DND-41 (cell line): ENCODE measurements at regions not wholly inside any gene's neighbourhood (a gene's known extent, or its start where the extent isn't known, plus 50 kb on each side); places are given as distances from the start of the nearest gene placed in this dataset.

ENCODE experiments used
- ATAC-seq: fragments of 200-7000 bp; cut with Tn5 transposase; 3 replicates; pipeline ENCODE4 v1.9.1; 2021; ENCODE audit warnings: low read depth; ENCODE audit not compliant: insufficient read depth
- DNase-seq: peaks from one replicate; pipeline ENCODE4 v3.0.0-alpha.2; 2020
- H2AFZ ChIP-seq: 2 replicates; pipeline ENCODE4 v1.6.0; 2012; ENCODE audit warnings: low read depth, low read length
- H3K27ac ChIP-seq: 2 replicates; pipeline ENCODE4 v1.5.1; 2012; ENCODE audit warnings: low read length, inconsistent platforms
- H3K27me3 ChIP-seq: fragments of 200-600 bp; sonication (generic); 2 replicates; pipeline ENCODE4 v1.6.0; 2012; ENCODE audit warnings: low read length, mild to moderate bottlenecking, inconsistent platforms; ENCODE audit not compliant: insufficient read depth, poor library complexity
- H3K36me3 ChIP-seq: 2 replicates; pipeline ENCODE4 v1.5.1; 2012; ENCODE audit warnings: low read length, inconsistent platforms; ENCODE audit not compliant: insufficient read depth
- H3K4me1 ChIP-seq: 2 replicates; pipeline ENCODE4 v1.5.1; 2012; ENCODE audit warnings: mild to moderate bottlenecking, low read length; ENCODE audit not compliant: insufficient read depth
- H3K4me2 ChIP-seq: 2 replicates; pipeline ENCODE4 v1.6.0; 2012; ENCODE audit warnings: mild to moderate bottlenecking, moderate library complexity, low read length, inconsistent platforms; ENCODE audit not compliant: insufficient read depth
- H3K4me3 ChIP-seq, 2 experiments: fragments of 200-600 bp in 1 of 2; shearing (Covaris generic) in 1 of 2; 2 replicates each; pipeline ENCODE4 v1.5.1; 2012 to 2016; ENCODE audit warnings: inconsistent platforms in 2 of 2, low read length in 2 of 2, mild to moderate bottlenecking in 2 of 2, low read depth in 1 of 2, moderate library complexity in 1 of 2
- H3K79me2 ChIP-seq: 2 replicates; pipeline ENCODE4 v1.6.0; 2012; ENCODE audit warnings: low read length, inconsistent platforms; ENCODE audit not compliant: insufficient read depth
- H3K9ac ChIP-seq: 2 replicates; pipeline ENCODE4 v1.6.0; 2012; ENCODE audit warnings: low read depth, mild to moderate bottlenecking, inconsistent platforms, low read length, moderate library complexity
- H3K9me3 ChIP-seq: 2 replicates; pipeline ENCODE4 v1.5.1; 2012; ENCODE audit warnings: low read length, moderate library complexity, mild to moderate bottlenecking, inconsistent platforms; ENCODE audit not compliant: insufficient read depth, severe bottlenecking
- H4K20me1 ChIP-seq: 2 replicates; pipeline ENCODE4 v1.6.0; 2012; ENCODE audit warnings: low read length; ENCODE audit not compliant: insufficient read depth
- EZH2 ChIP-seq: IDR thresholded peaks from 3 replicates; pipeline ENCODE4 v1.6.1; 2012; ENCODE audit warnings: borderline replicate concordance, low read depth, mild to moderate bottlenecking, moderate library complexity, low read length, inconsistent platforms; ENCODE audit not compliant: severe bottlenecking
- TF ChIP-seq, protein P1 (sequence below): IDR thresholded peaks from 2 replicates; pipeline ENCODE4 v1.5.1; 2012; ENCODE audit warnings: borderline replicate concordance, low read length, moderate library complexity, mild to moderate bottlenecking; ENCODE audit not compliant: poor library complexity, severe bottlenecking; ENCODE audit errors: extremely low read depth

DNA sequence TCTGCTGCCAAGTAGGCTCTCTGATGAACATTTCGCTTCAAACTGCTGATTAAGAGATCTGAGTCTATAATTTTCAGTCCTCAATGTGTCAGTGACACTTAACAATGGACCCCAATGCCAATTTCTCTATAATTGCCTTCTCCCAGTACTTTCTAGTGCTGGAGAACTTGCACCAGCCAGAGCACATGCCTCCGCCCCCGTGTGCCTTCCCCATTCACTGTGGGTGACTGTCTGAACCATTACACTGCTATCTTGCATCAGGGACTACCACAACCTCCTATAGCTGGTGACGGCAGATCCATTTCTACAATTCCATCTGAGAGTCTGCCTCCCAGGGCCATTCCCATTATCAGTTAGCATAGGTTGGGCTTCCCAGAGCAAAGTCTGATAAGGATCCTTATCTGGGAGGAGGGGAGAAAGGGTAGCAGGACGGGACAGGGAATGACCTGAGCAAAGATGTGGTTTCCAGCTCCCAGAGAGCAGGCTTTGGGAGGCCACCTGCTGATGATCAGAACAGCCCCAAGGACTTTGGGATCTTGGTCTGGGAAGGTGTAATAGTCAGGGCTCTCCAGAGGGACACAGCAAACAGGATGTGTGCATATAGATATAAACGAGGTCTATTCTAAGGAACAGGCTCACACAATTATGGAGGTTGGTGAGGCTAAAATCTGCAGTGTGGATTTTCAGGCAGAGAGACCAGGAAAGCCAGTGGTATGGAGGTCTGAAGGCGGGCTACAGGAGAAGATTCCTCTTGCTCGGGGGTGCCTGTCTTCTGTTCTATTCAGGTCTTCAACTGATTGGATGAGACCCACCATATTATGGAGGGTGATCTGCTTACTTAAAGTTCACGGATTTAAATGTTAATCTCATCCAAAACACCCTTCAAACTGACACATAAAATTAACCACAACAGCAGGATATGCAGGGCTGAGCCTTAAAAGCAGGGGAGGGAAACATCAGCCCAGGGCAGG, 238.2 kb downstream of the PTPRU start:
- DNase-seq (no peak), ATAC-seq (no peak)
- no peak overlapping the region for H3K4me3 ChIP-seq
- H3K27ac ChIP-seq = no peak overlapping the region
- no peaks in the 10 kb centered on the region for H3K79me2 ChIP-seq
- no peak overlapping the region for H2AFZ ChIP-seq
- no peak overlapping the region for H3K4me2 ChIP-seq
- no peaks in the 10 kb centered on the region for H3K4me1 ChIP-seq
- no peaks in the 10 kb centered on the region for H4K20me1 ChIP-seq
- peaks cover 30% of the 10 kb centered on the region for H3K27me3 ChIP-seq
- H3K9ac ChIP-seq = no peak overlapping the region
- no peaks in the 10 kb centered on the region for H3K36me3 ChIP-seq
- no peaks in the 10 kb centered on the region for H3K9me3 ChIP-seq
- no peak for TF ChIP-seq EZH2
- TF ChIP-seq, protein P1, sequence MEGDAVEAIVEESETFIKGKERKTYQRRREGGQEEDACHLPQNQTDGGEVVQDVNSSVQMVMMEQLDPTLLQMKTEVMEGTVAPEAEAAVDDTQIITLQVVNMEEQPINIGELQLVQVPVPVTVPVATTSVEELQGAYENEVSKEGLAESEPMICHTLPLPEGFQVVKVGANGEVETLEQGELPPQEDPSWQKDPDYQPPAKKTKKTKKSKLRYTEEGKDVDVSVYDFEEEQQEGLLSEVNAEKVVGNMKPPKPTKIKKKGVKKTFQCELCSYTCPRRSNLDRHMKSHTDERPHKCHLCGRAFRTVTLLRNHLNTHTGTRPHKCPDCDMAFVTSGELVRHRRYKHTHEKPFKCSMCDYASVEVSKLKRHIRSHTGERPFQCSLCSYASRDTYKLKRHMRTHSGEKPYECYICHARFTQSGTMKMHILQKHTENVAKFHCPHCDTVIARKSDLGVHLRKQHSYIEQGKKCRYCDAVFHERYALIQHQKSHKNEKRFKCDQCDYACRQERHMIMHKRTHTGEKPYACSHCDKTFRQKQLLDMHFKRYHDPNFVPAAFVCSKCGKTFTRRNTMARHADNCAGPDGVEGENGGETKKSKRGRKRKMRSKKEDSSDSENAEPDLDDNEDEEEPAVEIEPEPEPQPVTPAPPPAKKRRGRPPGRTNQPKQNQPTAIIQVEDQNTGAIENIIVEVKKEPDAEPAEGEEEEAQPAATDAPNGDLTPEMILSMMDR = no peak

DNA sequence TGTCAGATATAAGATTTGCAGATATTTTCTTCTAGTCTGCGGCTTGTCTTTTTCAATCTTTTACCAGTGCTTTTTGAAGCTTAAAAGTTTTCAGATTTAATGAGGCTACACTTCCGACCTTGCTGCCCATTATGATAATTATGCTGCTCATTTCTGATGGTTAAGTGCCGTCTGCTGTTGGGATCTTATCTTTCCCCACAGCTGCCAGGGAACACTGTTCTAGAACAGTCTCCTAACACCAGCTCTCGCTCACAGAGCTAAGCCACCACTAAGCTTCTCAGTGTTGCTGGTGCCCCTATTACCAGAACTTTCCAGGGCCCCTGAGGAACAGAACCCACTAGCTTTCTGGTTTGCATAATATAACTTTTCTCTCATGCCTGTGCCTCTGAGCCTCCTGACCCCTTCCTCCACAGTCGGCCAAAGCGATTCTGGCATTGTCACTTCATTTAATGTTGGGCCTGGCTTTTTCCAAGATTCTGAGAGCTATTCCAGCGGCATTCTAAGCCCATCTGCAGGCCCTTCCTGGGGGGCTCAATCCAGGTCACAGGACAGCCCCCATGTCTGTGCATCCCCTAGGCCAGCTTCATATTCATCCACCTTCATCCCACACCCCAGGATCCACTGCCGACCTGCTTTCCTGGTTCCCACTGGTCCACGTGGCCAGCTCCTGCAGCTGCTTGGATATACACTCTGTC, 237.0 kb downstream of the PTPRU start:
- H2AFZ ChIP-seq = no peak overlapping the region
- no peaks in the 10 kb centered on the region for H3K36me3 ChIP-seq

DNA sequence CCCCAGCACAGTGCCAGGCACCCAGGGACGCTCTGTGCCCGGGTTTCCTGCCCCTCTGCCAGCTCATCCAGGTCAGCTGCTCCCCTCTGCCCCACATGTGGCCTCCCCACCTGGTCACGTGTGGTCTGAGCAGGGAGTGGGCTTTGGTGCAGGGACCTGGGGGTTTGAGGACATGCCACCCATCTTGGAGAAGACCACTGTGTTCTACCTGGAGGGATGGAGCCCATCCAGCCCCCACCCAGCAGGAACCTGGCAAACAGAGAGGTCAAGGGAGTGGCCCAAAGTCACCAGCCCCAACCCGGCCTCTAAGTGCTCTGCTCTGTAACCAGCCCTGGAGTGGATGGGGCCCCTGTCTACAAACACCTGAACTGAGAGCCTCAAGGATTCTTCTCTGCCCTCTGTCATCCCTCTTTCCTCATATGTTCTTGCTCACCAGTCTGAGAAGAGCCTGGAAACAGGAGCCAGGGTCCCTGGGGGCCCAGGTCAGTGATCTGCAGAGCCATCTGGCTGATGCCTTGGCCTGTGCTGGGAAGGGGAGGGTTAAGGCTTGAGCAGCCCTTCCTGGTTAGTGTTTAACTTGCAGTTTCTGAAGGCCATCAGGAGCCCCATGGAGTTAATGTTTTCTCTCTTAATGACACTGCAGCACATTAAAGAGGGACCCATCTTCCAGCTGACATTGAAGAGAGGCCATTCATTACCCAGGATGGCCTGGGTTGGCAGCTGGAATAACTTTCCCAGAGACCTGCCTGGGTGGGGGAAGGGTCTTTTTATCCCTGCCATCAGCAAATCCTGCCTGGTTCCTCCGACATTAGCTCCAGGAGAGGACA, 235.4 kb downstream of the PTPRU start:
- DNase-seq = no peak

More for the DNA sequence above, 237.0 kb downstream of the PTPRU start:
- H3K79me2 ChIP-seq = no peaks in the 10 kb centered on the region
- H3K27me3 ChIP-seq = peaks cover 29% of the 10 kb centered on the region
- H3K9me3 ChIP-seq = no peaks in the 10 kb centered on the region
- H3K27ac ChIP-seq = no peak overlapping the region
- no peak overlapping the region for H3K9ac ChIP-seq
- ATAC-seq = no peak
- no peaks in the 10 kb centered on the region for H4K20me1 ChIP-seq
- DNase-seq = no peak
- H3K4me2 ChIP-seq = no peak overlapping the region
- no peak for TF ChIP-seq EZH2
- TF ChIP-seq, protein P1 = no peak
- no peaks in the 10 kb centered on the region for H3K4me1 ChIP-seq
- H3K4me3 ChIP-seq = no peak overlapping the region

More for the DNA sequence above, 235.4 kb downstream of the PTPRU start:
- Histone ChIP-seq H2AFZ (no peak overlapping the region), H3K27ac (no peak overlapping the region), H3K79me2 (no peaks in the 10 kb centered on the region), H3K4me2 (no peak overlapping the region), H3K9me3 (no peaks in the 10 kb centered on the region), H3K4me1 (no peaks in the 10 kb centered on the region), H4K20me1 (no peaks in the 10 kb centered on the region), H3K36me3 (no peaks in the 10 kb centered on the region), H3K4me3 (no peak overlapping the region), H3K9ac (no peak overlapping the region), H3K27me3 (peaks cover 29% of the 10 kb centered on the region)
- TF ChIP-seq, protein P1 = no peak
- no peak for TF ChIP-seq EZH2
- ATAC-seq = no peak
